Liver (tissue), 3 donors: ENCODE measurements at regions not wholly inside any gene's neighbourhood (a gene's known extent, or its start where the extent isn't known, plus 50 kb on each side); places are given as distances from the start of the nearest gene placed in this dataset.

ENCODE experiments used
- ATF3 ChIP-seq: IDR thresholded peaks from 2 replicates; pipeline ENCODE4 v1.6.1; 2016; ENCODE audit warnings: antibody characterized with exemption
- HNF4A ChIP-seq, 2 donors: conservative IDR thresholded peaks; 2 replicates each; pipeline ENCODE4 v1.6.1; 2016; ENCODE audit warnings: antibody characterized with exemption in 2 of 2, mild to moderate bottlenecking in 2 of 2
- JUND ChIP-seq, 2 donors: IDR thresholded peaks; 2 replicates each; pipeline ENCODE4 v1.6.1; 2016; ENCODE audit warnings: antibody characterized with exemption in 2 of 2
- RAD21 ChIP-seq, 2 donors: IDR thresholded peaks; 2 replicates each; pipeline ENCODE4 v1.6.1; 2016; ENCODE audit warnings: antibody characterized with exemption in 2 of 2, mild to moderate bottlenecking in 2 of 2
- REST ChIP-seq: IDR thresholded peaks from 2 replicates; pipeline ENCODE4 v1.6.1; 2016; ENCODE audit warnings: antibody characterized with exemption, mild to moderate bottlenecking
- TAF1 ChIP-seq: conservative IDR thresholded peaks from 2 replicates; pipeline ENCODE4 v1.6.1; 2016; ENCODE audit warnings: antibody characterized with exemption, mild to moderate bottlenecking
- TF ChIP-seq, protein P1 (sequence below): fragments of 150-350 bp; IDR thresholded peaks from 2 replicates; pipeline ENCODE4 v1.5.1; 2017; ENCODE audit warnings: improper control_type of control experiment, low read depth, low read length; ENCODE audit not compliant: missing input control
- TF ChIP-seq, protein P2 (sequence below): IDR thresholded peaks from 2 replicates; pipeline ENCODE4 v1.6.1; 2016; ENCODE audit warnings: antibody characterized with exemption
- donor health status: healthy.
- donor health status: healthy.

DNA sequence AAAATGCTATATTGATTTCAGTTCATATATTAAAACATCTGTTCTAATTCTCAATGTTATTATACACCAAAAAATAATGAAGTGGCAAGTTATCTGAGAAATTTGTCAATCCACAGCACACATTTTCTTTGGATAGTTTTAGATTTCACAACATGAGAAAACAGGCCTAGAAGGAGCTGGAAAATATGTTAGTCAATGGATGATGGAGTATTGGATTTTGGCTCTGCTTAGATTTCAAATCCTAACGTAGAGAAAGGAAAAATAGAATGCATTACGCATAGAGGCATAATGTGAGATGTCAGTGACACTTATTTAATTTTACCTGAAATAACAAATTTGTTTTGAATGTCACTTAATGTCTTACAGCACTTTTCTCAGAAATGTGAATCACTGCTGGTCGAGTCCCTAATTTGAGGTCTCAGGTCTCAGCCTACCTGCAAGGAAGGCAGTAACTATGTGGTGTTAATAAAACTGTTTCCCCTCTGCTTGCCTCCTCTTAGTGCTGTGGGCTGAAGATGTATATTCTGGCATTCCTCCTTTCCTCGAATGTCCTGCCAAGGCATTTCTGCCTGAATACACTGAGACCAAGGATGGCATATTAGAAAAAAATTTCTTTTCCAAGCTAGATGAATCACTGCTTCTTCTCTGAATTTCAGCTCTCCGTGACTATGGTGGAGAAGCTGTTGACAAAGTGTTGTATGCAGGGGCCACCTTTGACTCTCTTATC is 232.4 kb downstream of the POSTN start:
- no peak for TF ChIP-seq RAD21 (IDR thresholded peaks at IDR 0.05)
- no peak for TF ChIP-seq HNF4A (conservative IDR thresholded peaks at IDR 0.05)
- TF ChIP-seq ATF3, result no peak
- TF ChIP-seq, protein P1, sequence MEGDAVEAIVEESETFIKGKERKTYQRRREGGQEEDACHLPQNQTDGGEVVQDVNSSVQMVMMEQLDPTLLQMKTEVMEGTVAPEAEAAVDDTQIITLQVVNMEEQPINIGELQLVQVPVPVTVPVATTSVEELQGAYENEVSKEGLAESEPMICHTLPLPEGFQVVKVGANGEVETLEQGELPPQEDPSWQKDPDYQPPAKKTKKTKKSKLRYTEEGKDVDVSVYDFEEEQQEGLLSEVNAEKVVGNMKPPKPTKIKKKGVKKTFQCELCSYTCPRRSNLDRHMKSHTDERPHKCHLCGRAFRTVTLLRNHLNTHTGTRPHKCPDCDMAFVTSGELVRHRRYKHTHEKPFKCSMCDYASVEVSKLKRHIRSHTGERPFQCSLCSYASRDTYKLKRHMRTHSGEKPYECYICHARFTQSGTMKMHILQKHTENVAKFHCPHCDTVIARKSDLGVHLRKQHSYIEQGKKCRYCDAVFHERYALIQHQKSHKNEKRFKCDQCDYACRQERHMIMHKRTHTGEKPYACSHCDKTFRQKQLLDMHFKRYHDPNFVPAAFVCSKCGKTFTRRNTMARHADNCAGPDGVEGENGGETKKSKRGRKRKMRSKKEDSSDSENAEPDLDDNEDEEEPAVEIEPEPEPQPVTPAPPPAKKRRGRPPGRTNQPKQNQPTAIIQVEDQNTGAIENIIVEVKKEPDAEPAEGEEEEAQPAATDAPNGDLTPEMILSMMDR, result no peak
- TF ChIP-seq TAF1, result no peak
- TF ChIP-seq, protein P2, sequence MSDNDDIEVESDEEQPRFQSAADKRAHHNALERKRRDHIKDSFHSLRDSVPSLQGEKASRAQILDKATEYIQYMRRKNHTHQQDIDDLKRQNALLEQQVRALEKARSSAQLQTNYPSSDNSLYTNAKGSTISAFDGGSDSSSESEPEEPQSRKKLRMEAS, result no peak
- no peak for TF ChIP-seq JUND (IDR thresholded peaks at IDR 0.05)
- TF ChIP-seq REST, result no peak
